ENCODE measurements at regions not wholly inside any gene's neighbourhood (a gene's known extent, or its start where the extent isn't known, plus 50 kb on each side); places are given as distances from the start of the nearest gene placed in this dataset.

GRCh38 chr3:110318108-110318507 is 753.5 kb upstream of the NECTIN3 start:
- no peak for TF ChIP-seq CTCF (conservative IDR thresholded peaks at IDR 0.05 in 1 of 2, IDR thresholded peaks at IDR 0.05 in 1 of 2; ENCODE audit: extremely low read depth in 1 of 2, insufficient read depth in 1 of 2, low read depth in 1 of 2, low read length in 2 of 2)
- no peak for TF ChIP-seq EZH2 (IDR thresholded peaks at IDR 0.05; ENCODE audit: borderline replicate concordance, low read length)

Measured in mammary epithelial cell (primary cell).